ENCODE measurements at regions not wholly inside any gene's neighbourhood (a gene's known extent, or its start where the extent isn't known, plus 50 kb on each side); places are given as distances from the start of the nearest gene placed in this dataset.

- no peak for TF ChIP-seq POLR2A (IDR thresholded peaks at IDR 0.05)
- TF ChIP-seq CTCF (IDR thresholded peaks at IDR 0.05) = no peak
Observed at GRCh38 chr11:123371506-123372297, 58.4 kb upstream of the GRAMD1B start.

Measured in thyroid gland (tissue), 4 donors.